GM19438 (cell line): ENCODE measurements at regions not wholly inside any gene's neighbourhood (a gene's known extent, or its start where the extent isn't known, plus 50 kb on each side); places are given as distances from the start of the nearest gene placed in this dataset.

Experiments used
- ATAC-seq: cut with Tn5 transposase; IDR thresholded peaks from one replicate; pipeline ENCODE4 v1.9.1; 2021; ENCODE audit warnings: low read depth; ENCODE audit not compliant: unreplicated experiment

DNA sequence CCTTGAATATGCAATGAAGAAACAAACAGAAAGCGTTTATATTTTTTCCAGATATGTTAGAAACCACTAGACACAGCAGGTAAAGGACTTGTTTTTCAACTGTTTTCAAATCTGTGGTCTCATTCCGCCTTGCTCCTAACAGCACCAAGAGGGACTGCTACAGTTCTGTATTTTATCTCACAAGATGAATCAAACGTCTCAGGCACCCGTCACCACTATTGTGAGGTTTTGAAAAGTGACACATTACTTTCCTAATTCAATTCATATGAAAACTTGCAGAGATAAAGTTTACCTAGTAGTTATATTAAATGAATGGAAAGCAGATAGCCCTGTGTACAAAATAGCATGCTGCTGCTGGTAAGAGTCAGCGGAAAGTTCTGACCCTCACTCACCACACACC, 386.3 kb downstream of the ETS1 start:
- ATAC-seq = no peak

DNA sequence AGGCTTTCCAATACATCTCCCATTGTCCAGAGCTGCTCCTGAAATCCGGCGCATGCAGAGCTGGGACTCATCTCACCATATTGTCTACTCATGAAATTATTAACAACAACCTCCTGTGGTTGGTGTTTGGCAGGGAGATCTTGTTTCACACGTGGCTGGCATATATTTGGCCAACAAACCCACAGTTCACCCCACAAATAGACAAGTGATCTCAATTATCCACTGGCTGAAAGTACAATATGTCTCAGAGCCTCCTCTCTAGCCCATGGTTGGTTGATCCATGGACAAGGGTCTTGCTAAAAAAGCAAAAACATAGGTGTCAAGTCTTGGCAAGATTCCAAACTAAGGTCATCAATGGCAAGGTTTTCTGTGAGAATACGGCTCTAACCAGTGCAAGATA, 386.9 kb downstream of the ETS1 start:
- ATAC-seq = no peak

DNA sequence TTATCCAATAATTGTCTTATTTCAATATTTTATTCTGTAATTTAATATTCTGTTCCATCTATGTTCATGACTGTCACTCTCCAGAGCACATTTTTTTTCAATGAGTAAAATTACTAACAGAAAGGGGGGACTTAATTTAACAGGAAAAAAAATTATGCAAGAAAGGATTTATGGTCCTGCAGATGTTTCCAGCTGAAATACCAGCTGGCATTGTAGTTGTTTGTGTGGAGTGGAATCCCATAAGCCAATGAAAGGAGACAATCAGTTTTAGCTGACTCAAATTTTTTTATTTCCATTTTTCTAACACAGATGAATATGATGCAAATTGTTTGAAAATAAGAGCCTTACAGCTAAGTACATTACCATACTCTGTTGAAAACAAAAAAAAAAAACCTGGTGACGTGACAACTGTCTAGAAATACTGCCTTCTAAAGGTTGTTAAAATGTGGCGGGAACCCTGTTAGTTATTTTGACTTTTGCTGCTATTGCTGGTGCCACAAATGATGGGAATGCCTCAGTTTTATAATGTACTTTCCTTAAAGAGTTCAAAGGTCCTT, 389.1 kb downstream of the ETS1 start:
- ATAC-seq = no peak

DNA sequence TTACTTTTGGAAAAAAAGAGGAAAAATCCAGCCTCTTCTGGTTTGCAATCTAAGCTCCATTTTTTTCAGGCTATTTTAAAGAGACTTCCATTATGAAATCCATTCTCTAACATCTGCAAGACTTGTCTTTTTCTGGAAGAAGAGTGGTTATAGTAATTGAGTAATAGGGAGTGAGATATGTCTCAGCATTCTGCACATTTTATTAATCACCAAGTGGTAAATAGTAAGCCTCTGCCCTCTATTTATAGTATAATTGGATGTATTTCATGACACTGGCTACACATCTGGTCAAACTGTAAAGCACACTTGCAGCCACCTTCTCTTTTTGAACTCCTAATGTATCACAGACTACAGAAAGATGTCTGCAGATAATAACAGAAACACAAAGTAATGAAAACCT, 391.1 kb downstream of the ETS1 start:
- no peak for ATAC-seq

DNA sequence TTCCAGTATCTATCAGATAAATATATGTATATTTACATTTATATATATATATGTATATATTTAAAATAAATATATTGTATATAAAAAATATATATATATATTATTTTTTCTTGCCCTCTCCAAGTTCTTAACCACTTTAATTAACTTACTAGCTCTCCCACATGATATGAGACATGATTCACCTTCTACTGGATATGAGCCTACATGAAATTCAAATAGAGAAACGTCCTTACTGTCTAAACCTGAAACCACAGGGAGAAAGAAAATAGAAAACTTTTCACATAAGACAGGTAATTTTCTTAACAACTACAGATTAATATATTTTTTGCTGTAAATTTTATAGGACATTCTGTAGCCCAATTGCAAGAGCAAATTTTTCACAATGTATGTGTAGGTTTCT, 391.6 kb downstream of the ETS1 start:
- no peak for ATAC-seq

DNA sequence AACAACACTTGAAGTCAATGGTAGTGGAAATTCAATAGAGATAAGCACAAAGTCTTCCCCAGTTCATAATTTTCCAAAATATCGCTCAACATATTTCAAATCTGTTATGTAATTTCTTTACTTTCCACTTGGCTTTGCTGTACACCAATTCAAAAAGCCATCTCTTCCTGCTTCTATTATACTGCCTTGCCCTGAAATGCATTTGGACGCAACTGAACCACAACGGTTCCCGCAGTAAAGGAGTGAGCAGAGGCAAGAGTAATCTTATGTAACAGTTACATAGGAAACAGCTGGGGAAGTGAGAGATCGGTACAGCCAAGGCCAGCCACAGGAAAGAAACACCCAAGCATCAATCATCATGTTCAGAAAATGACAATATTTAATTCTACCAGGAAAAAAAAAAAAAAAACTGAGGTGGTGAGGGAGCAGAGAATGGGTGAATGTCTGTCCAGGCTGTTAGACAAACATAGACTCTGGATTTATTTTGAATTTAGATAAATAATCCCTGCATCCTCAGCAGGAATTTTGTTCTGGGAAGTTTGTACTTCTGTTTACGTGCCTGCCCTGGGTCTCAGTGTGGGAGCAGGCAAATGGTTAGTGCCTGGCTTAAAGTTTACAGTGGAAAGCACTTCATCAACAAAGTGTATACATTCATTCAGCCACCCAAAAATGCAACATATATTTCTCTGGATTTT, 392.2 kb downstream of the ETS1 start:
- no peak for ATAC-seq

DNA sequence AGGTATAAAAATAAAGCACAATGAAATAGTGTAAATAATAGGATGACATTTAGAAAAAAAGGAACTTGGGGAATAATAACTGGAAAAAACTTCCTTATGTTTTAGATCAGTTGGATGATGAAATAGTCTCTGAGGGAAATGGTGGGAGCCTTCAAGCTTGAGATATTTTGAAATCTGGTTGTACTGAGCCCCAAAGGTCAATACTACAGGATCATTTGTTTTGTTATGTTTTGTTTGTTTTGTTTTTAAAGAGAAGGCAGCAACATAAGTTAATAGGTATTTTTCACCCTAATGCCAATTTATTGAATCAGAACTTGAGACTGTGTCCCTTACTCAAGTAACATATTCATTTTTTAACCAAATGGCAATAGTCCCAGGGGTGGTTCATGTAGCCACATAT, 393.1 kb downstream of the ETS1 start:
- no peak for ATAC-seq

DNA sequence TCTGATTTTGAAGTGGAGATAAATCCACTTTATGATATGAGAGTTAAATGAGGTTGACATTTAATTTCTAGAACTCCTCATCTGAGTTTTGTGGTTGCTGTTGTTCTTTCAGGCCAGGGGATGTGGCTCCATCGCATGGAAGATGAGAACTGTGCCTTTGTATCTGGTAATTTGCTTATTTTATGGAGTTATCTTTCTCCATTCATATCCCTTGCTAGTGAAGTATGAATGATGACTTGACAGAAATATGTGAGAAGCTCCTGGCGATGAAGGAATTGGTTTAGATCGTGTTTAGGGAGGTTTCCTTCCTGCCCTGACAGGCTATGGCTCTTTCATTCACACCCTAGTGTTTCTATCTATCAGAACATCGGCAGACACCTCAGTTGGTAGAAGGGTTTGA, 393.7 kb downstream of the ETS1 start:
- ATAC-seq = no peak

DNA sequence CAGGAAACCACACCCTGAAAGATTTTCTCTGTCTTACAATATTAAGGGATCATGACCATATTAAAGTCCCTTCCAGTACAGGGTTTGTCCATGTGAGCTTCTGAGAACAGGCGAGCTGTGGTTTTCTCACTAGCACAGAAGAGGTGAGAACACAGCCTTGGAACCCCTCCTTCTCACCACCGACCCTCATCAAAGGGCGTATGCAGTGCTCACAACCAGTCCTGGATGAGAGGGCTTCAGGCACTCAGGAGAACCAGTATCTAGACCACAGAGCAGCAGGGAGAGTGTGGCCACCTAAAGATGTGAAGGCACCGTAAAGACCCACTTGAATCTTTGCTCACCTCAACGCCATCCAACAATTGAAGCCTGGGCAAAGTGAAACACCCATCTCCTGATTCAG, 397.0 kb downstream of the ETS1 start:
- ATAC-seq = no peak

DNA sequence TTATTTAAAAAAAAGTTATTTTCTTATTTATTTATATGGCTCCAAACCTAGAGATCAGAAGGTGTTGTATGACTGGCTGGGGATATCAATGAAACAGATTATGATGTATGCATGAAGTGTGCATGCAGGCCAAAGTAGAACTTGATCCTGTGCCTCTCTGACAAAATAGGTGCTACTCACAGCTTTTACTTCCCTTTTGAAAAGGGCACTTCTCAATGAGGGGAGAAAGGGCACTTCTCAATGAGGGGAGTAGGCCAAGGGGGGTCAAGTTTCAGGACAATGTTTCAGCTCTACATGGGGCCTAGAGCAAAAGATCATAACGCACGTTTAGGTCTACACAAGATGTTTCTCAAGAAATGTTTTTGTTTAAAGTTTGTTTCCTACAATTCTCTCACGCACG, 397.5 kb downstream of the ETS1 start:
- ATAC-seq = no peak

DNA sequence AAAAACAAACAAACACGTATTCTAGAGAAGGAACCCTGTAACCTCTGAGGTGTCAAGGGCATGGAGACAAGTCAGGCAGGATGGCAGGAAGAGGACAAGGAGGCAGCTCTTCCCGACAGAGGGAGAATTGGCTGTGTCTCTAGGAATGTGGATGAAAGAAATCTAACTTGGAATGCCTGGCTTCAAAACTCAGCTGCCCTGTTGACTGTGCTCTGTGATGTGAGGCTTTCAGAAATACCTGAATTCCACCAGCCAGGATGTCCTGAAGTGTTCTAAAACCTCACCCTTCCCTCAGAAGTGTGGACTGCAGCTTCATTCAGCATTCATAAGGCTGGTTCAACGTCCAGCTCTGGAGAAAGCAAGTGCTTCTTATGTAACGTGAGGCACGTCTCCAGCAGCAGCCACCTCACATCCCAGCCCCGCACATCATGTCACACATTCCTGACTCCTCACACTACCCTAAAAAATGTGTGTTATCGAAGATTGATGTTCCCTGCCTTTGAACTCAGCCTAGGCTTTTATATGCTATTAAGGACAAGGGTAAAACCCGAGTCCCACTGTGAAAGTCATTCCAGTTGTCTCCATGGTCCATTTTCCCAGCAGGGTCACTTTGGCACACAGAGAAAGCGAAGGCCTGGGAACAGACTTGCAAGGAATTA, 398.9 kb downstream of the ETS1 start:
- no peak for ATAC-seq

DNA sequence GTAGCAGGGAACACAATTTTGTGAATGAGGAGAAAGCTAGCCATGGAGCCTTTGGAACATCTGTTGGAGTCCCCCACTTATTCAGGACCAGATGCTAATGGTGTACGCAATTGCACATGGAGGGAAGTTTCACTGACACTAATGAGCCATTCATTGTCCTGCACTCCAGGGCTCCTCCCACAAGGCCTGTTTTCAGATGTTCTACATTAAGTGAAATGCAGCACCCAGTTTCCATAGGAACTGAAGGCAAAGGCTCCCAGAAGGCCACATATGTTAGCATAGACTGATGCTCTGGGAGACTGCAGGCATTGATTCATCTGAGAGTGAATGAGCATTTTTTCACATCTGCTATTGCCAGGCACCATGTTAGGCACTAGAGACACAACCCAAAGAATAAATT, 399.5 kb downstream of the ETS1 start:
- ATAC-seq = no peak

DNA sequence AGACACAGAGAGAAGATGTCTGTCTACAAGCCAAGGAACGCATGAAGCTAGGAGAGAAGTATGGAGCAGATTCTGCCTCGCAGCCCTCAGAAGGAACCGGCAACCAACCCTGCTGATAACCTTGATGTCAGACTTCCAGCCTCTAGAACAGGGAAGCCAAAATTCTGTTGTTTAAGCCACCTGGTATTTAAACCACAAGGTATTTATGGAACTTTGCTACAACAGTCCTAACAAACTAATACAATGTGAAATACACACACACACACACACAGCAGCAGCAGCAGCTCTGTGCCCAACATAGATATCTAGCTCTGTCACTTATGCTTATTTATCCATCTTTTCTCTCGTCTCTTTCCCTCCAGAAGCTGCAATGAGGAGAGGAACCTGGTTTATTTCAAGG, 400.0 kb downstream of the ETS1 start:
- ATAC-seq = no peak

DNA sequence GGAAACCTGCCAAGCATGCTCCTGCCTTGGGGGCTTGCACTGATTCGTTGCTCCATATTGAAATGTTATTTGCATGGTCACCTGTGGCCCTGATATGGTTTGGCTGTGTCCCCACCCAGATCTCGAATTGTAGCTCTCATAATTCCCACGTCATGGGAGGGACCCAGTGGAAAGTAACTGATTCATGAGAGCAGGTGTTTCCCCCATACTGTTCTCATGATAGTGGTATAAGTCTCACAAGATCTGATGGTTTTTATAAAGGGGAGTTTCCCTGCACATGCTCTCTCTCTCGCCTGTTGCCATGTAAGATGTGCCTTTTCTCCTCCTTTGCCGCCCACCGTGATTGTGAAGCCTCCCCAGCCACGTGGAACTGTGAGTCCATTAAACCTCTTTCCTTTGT, 402.4 kb downstream of the ETS1 start:
- no peak for ATAC-seq

DNA sequence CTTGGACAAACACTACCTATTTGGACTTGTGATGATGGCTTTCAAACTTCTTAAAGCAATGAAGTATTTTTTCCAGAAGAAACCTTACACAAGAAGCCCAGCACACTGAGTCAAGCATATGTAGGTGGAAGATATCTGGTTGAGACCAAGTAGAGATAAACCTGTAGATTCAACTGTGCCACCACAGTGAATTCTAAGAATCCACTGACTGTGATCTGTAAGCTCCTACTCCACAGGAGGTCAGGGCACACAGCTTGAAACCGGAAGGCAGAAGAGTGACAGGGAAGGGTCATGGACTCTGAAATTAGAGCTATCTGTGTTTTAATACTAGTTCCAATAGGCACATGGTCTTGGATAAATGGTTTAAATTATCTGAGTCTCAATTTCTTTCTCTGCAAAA, 404.5 kb downstream of the ETS1 start:
- ATAC-seq = no peak

DNA sequence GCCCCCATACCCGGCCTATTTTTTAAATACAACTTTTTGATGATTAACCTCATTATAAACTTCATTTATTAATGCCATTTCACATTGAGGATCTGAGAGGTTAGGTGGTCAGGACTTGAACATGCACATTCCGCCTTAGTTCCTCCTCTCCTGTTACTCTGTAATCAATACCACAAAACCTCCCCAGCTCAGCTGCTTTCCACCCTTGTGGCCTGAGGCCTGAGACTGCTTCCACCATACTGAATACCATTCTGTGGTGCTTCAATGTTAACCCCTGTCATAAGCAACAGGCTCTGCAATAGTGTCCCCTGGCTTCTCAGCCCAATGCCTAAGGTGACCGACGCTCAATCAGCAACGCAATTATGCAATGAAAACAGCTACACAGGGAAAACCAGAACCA, 405.4 kb downstream of the ETS1 start:
- ATAC-seq = no peak

DNA sequence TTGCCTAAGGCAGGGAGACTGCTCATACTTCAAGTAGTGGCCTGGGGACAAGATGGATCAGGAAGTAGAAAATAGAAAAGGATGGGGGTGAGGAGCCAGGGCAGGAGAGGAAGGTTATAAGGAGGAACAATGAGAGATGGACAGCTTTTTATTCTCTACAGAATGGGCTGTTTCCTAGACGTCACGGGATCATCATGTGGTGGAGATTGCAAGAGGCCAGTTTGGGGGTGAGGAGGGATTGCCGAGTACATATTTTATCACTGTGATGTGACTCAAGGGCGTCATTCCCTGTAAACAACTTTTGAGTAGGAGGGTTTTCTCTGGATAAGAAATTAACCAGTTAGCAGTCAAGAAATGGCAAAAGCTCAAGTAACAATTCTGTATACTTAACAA, 406.3 kb downstream of the ETS1 start:
- ATAC-seq = no peak

DNA sequence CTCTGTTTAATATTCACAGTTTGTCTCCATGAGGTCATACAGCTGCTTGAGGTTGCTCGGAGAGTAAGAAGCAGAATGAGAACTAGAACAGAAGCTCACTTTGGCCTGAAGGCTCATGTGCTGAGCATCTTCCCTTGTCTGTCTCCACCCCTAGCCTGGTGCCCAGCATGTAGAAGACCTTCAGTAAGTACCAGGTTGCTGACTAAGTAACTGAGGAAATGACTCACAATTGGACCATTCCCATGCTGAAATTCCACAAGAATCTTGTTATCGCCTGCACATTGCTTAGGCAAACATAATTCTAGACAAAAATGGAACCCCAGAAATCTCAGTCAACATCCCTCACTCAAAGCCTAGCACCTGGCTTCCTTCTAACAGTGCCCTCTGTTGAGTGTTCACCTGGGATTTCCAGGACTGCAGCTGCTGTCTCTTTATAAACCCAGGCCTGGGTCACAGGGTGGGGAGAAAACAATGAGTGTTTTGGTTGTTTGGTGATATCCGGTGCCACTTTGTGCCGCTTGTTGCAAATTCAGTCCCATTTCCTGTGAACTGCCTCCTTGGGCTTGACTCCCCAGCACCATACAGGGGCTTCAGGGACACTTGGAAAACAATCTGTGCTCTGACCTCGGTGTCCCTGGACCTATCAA, 406.8 kb downstream of the ETS1 start:
- ATAC-seq = no peak

DNA sequence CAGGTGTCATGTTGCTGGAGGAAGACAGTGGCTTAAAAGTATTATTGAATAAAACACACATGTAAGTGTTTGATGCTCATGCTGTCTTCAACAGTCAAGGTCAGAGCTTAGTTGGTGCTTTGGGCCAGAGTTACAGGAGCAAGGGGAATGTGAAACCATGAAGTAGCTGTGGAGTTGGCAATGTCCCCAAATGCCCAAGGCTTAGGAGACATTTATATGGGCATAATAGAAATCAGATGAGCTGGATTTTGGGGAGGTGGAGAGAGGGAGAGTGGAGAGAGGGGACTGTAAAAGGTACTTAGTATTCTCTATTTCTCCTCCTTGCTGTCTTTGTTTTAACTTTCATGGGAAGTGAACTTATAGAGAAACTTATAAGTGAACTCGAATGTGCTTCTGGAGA, 407.8 kb downstream of the ETS1 start:
- ATAC-seq = no peak

DNA sequence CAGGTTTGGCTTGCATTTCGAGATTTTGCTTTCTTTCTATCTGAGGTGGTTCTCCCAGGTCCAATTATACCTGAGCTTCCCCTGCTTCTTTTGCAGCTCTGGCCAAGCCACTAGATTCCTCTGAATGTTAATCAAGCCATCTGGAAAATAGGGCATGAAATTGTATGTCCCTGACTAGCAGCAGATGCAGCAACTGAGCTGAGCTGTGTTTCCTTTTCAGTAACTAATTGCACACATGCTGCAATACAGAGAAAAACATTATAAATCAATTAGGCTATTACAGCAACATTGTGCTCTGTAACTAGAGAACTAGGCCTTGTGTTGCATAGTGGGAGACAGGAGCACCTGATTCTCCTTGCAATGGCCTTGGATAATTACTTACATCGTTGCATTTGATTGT, 408.3 kb downstream of the ETS1 start:
- ATAC-seq = no peak

DNA sequence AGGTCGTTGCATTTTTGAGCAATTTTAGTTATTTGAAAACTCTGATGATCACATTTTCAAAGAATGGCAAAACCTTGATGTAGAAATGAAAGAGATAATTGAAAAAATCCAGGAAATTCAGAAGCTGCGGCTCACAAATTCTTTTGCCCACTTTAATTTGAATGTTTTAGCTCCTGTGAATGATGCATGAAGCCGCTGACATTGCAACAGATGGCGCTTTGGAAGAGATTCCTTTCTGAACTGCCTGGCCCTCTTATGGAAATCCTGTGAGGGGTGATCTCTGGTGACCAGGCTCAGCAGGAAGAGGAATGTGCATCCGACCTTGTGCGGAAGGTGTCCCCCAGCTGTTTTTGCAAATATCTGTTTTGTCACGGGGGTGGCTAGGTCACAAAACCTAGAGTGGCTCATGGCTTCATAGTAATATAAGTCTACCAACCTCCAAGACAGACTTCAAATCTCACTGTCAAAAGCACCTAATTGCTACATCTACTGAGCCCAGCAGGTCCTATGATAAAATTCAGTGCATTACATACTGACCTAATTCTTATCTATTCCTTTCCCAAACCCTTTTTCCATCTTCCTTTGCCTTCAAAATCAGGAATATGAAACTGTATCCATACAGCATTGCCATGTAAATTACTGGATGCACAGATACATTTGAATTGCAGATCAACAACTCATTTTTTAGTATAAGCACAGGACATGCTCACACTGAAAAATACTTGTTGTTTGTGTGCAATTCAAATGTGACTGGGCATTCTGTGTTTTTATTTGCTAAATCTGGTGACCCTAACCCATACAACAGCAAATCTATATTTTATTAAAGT, 412.7 kb downstream of the ETS1 start:
- ATAC-seq = no peak
